ENCODE measurements at regions not wholly inside any gene's neighbourhood (a gene's known extent, or its start where the extent isn't known, plus 50 kb on each side); places are given as distances from the start of the nearest gene placed in this dataset.

- no peak for DNase-seq
- no peaks in the 10 kb centered on the region for H3K27me3 ChIP-seq (ENCODE audit: control insufficient read depth, insufficient read depth, low read length)
- no peaks in the 10 kb centered on the region for H3K36me3 ChIP-seq (replicated peaks; ENCODE audit: control insufficient read depth, insufficient read depth, low read length)
- no peak overlapping the region for H3K4me3 ChIP-seq (ENCODE audit: insufficient read depth, low read depth, low read length)
These were observed 1301.4 kb upstream of the PIK3C3 start for GRCh38 chr18:40653682-40654081.

- DNase-seq = no peak
- Histone ChIP-seq H3K36me3 (replicated peaks; ENCODE audit: control insufficient read depth, insufficient read depth, low read length) (no peaks in the 10 kb centered on the region), H3K27me3 (ENCODE audit: control insufficient read depth, insufficient read depth, low read length) (no peaks in the 10 kb centered on the region), H3K4me3 (ENCODE audit: insufficient read depth, low read depth, low read length) (no peak overlapping the region)
These were observed 1302.7 kb upstream of the PIK3C3 start for GRCh38 chr18:40652321-40652720.

GRCh38 chr18:40651163-40651562 is 1303.9 kb upstream of the PIK3C3 start:
- H3K36me3 ChIP-seq (replicated peaks; ENCODE audit: control insufficient read depth, insufficient read depth, low read length) = no peaks in the 10 kb centered on the region
- no peak for DNase-seq
- H3K4me3 ChIP-seq (ENCODE audit: insufficient read depth, low read depth, low read length) = no peak overlapping the region
- H3K27me3 ChIP-seq (ENCODE audit: control insufficient read depth, insufficient read depth, low read length) = no peaks in the 10 kb centered on the region

GRCh38 chr18:40642692-40643229 is 1312.3 kb upstream of the PIK3C3 start:
- Histone ChIP-seq H3K27me3 (ENCODE audit: control insufficient read depth, insufficient read depth, low read length) (no peaks in the 10 kb centered on the region), H3K36me3 (replicated peaks; ENCODE audit: control insufficient read depth, insufficient read depth, low read length) (no peaks in the 10 kb centered on the region), H3K4me3 (ENCODE audit: insufficient read depth, low read depth, low read length) (no peak overlapping the region)
- DNase-seq = no peak

DNA sequence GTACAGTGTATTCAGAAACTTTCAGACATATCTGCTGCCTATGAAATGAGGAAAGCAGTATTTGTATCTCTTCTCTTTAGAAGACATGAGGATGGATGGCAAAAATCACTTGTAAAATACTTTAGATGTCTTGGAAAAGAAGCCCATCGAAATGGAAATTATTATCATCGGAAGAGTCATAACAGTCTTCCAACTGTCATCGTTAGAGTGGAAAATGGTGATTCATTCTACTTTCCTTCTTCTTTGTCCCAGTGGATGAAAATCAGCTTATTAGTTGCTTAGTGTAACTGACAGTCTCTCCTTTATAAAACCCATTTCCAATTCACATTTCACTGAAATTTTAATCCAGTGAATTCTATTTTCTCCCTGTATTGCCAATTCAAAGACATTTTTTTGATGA is 1323.7 kb upstream of the PIK3C3 start:
- Histone ChIP-seq H3K27me3 (ENCODE audit: control insufficient read depth, insufficient read depth, low read length) (no peaks in the 10 kb centered on the region), H3K4me3 (ENCODE audit: insufficient read depth, low read depth, low read length) (no peak overlapping the region), H3K36me3 (replicated peaks; ENCODE audit: control insufficient read depth, insufficient read depth, low read length) (no peaks in the 10 kb centered on the region)
- no peak for DNase-seq

GRCh38 chr18:40630496-40630895 is 1324.5 kb upstream of the PIK3C3 start:
- H3K27me3 ChIP-seq (ENCODE audit: control insufficient read depth, insufficient read depth, low read length) = no peaks in the 10 kb centered on the region
- H3K36me3 ChIP-seq (replicated peaks; ENCODE audit: control insufficient read depth, insufficient read depth, low read length) = no peaks in the 10 kb centered on the region
- no peak for DNase-seq
- no peak overlapping the region for H3K4me3 ChIP-seq (ENCODE audit: insufficient read depth, low read depth, low read length)

- DNase-seq = no peak
- H3K27me3 ChIP-seq (ENCODE audit: control insufficient read depth, insufficient read depth, low read length) = no peaks in the 10 kb centered on the region
- no peak overlapping the region for H3K4me3 ChIP-seq (ENCODE audit: insufficient read depth, low read depth, low read length)
- no peaks in the 10 kb centered on the region for H3K36me3 ChIP-seq (replicated peaks; ENCODE audit: control insufficient read depth, insufficient read depth, low read length)
These were observed 1330.1 kb upstream of the PIK3C3 start for GRCh38 chr18:40624959-40625358.

- Histone ChIP-seq H3K27me3 (ENCODE audit: control insufficient read depth, insufficient read depth, low read length) (no peaks in the 10 kb centered on the region), H3K4me3 (ENCODE audit: insufficient read depth, low read depth, low read length) (no peak overlapping the region), H3K36me3 (replicated peaks; ENCODE audit: control insufficient read depth, insufficient read depth, low read length) (no peaks in the 10 kb centered on the region)
- no peak for DNase-seq
These were observed 1341.3 kb upstream of the PIK3C3 start for GRCh38 chr18:40613721-40614120.

GRCh38 chr18:40612356-40612755 is 1342.7 kb upstream of the PIK3C3 start:
- H3K27me3 ChIP-seq (ENCODE audit: control insufficient read depth, insufficient read depth, low read length) = no peaks in the 10 kb centered on the region
- H3K36me3 ChIP-seq (replicated peaks; ENCODE audit: control insufficient read depth, insufficient read depth, low read length) = no peaks in the 10 kb centered on the region

GRCh38 chr18:40608226-40608625 is 1346.8 kb upstream of the PIK3C3 start:
- no peaks in the 10 kb centered on the region for H3K27me3 ChIP-seq (ENCODE audit: control insufficient read depth, insufficient read depth, low read length)
- H3K36me3 ChIP-seq (replicated peaks; ENCODE audit: control insufficient read depth, insufficient read depth, low read length) = no peaks in the 10 kb centered on the region
- no peak for DNase-seq
- no peak overlapping the region for H3K4me3 ChIP-seq (ENCODE audit: insufficient read depth, low read depth, low read length)

More at GRCh38 chr18:40612356-40612755, 1342.7 kb upstream of the PIK3C3 start:
- no peak overlapping the region for H3K4me3 ChIP-seq (ENCODE audit: insufficient read depth, low read depth, low read length)
- no peak for DNase-seq

- no peak for DNase-seq
- H3K27me3 ChIP-seq (ENCODE audit: control insufficient read depth, insufficient read depth, low read length) = no peaks in the 10 kb centered on the region
- no peaks in the 10 kb centered on the region for H3K36me3 ChIP-seq (replicated peaks; ENCODE audit: control insufficient read depth, insufficient read depth, low read length)
- no peak overlapping the region for H3K4me3 ChIP-seq (ENCODE audit: insufficient read depth, low read depth, low read length)
These were observed 1347.4 kb upstream of the PIK3C3 start for GRCh38 chr18:40607542-40608148.

DNA sequence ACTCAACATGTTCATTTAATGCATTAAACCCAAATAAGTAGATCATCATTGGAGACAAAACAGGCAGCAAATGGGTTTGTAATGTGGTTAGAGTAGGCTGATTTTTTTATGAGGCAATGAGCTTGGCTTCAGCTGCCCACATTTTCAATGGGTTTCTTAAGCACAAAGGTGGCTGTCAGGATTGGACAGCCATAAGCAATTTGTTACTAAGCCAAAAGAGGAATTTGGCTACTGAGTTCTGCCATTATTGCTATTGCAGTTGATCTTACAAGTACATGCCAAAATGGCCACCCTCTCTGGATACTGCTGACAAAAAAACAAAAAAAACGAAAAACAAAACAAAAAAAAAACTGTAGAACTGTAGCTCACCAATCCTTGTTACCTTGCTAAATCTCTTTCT is 1348.0 kb upstream of the PIK3C3 start:
- DNase-seq = no peak
- Histone ChIP-seq H3K4me3 (ENCODE audit: insufficient read depth, low read depth, low read length) (no peak overlapping the region), H3K27me3 (ENCODE audit: control insufficient read depth, insufficient read depth, low read length) (no peaks in the 10 kb centered on the region), H3K36me3 (replicated peaks; ENCODE audit: control insufficient read depth, insufficient read depth, low read length) (no peaks in the 10 kb centered on the region)

GRCh38 chr18:40583671-40584070 is 1371.4 kb upstream of the PIK3C3 start:
- H3K4me3 ChIP-seq (ENCODE audit: insufficient read depth, low read depth, low read length) = no peak overlapping the region

DNA sequence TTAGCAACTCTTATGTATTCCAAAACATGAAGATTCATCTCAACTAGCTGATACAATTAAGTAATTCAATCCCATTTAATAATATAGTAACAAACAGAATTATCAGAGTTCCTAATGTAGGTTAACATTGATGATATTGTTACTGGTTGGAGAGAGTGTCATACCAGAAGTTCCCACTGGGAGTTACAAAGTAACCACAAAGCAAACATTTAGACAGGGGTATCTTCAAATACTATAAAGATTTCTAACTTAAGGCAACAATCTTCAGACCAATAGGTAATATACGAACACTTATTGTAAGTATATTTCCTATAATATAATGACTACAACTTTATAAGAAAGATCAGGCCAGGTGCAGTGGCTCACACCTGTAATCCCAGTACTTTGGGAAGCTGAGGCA is 1372.9 kb upstream of the PIK3C3 start:
- Histone ChIP-seq H3K36me3 (replicated peaks; ENCODE audit: control insufficient read depth, insufficient read depth, low read length) (no peaks in the 10 kb centered on the region), H3K4me3 (ENCODE audit: insufficient read depth, low read depth, low read length) (no peak overlapping the region), H3K27me3 (ENCODE audit: control insufficient read depth, insufficient read depth, low read length) (no peaks in the 10 kb centered on the region)
- no peak for DNase-seq

More at GRCh38 chr18:40583671-40584070, 1371.4 kb upstream of the PIK3C3 start:
- no peak for DNase-seq
- no peaks in the 10 kb centered on the region for H3K27me3 ChIP-seq (ENCODE audit: control insufficient read depth, insufficient read depth, low read length)
- H3K36me3 ChIP-seq (replicated peaks; ENCODE audit: control insufficient read depth, insufficient read depth, low read length) = no peaks in the 10 kb centered on the region

DNA sequence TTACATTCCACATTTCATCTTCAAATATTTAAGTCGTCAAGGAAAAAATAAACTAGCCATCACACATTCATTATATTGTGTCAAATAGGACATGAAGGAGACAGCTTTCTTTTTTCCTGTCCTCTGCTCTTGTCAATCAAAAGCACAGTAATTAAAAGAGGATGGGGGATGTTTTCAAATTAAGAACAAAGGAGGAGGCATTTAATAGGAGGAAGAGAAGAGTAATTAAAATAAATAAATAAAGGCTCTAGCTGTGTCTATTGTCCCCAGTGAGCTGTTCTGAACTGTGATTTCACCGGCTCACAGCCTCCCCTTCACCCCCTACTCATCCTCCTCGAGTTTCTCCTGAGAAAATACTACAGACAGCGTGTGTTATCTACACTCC is 1377.1 kb upstream of the PIK3C3 start:
- Histone ChIP-seq H3K4me3 (ENCODE audit: insufficient read depth, low read depth, low read length) (no peak overlapping the region), H3K27me3 (ENCODE audit: control insufficient read depth, insufficient read depth, low read length) (no peaks in the 10 kb centered on the region), H3K36me3 (replicated peaks; ENCODE audit: control insufficient read depth, insufficient read depth, low read length) (no peaks in the 10 kb centered on the region)
- DNase-seq = no peak
